Hepatocyte (in vitro differentiated cells): ENCODE measurements at regions not wholly inside any gene's neighbourhood (a gene's known extent, or its start where the extent isn't known, plus 50 kb on each side); places are given as distances from the start of the nearest gene placed in this dataset.

Experiments used
- DNase-seq: peaks from one replicate; pipeline ENCODE4 v3.0.0-alpha.2; 2016; ENCODE audit warnings: low spot score
- H2AFZ ChIP-seq: fragments of 200-600 bp; sonication (generic); 2 replicates; pipeline ENCODE4 v1.6.0; 2016; ENCODE audit warnings: antibody characterized with exemption, mild to moderate bottlenecking
- H3K27ac ChIP-seq: fragments of 200-600 bp; sonication (generic); 2 replicates; pipeline ENCODE4 v1.5.1; 2016; ENCODE audit warnings: mild to moderate bottlenecking
- H3K27me3 ChIP-seq: fragments of 200-600 bp; sonication (generic); 2 replicates; pipeline ENCODE4 v1.6.1; 2016
- H3K36me3 ChIP-seq: fragments of 200-600 bp; sonication (generic); replicated peaks from 2 replicates; pipeline ENCODE4 v1.5.1; 2016; ENCODE audit warnings: low read depth; ENCODE audit not compliant: insufficient read depth
- H3K4me1 ChIP-seq: fragments of 200-600 bp; sonication (generic); 2 replicates; pipeline ENCODE4 v1.5.1; 2016; ENCODE audit warnings: mild to moderate bottlenecking, moderate library complexity; ENCODE audit not compliant: insufficient read depth
- H3K4me2 ChIP-seq: fragments of 200-600 bp; sonication (generic); 2 replicates; pipeline ENCODE4 v1.6.0; 2016
- H3K4me3 ChIP-seq: fragments of 200-600 bp; sonication (generic); 2 replicates; pipeline ENCODE4 v1.5.1; 2016; ENCODE audit warnings: mild to moderate bottlenecking
- H3K79me2 ChIP-seq: fragments of 200-600 bp; sonication (generic); 2 replicates; pipeline ENCODE4 v1.6.0; 2017; ENCODE audit warnings: mild to moderate bottlenecking
- H3K9me2 ChIP-seq: fragments of 200-600 bp; sonication (generic); replicated peaks from 2 replicates; pipeline ENCODE4 v1.6.0; 2017; ENCODE audit warnings: mild to moderate bottlenecking; ENCODE audit not compliant: insufficient read depth
- H3K9me3 ChIP-seq: fragments of 200-600 bp; sonication (generic); 2 replicates; pipeline ENCODE4 v1.5.1; 2016; ENCODE audit warnings: low read depth, mild to moderate bottlenecking
- H4K20me1 ChIP-seq: fragments of 200-600 bp; sonication (generic); 2 replicates; pipeline ENCODE4 v1.6.0; 2016; ENCODE audit warnings: mild to moderate bottlenecking; ENCODE audit not compliant: insufficient read depth, poor library complexity, severe bottlenecking
- CTCF ChIP-seq: fragments of 200-600 bp; sonication (generic); IDR thresholded peaks from 2 replicates; pipeline ENCODE4 v1.5.1; 2016; ENCODE audit warnings: antibody characterized with exemption, mild to moderate bottlenecking; ENCODE audit not compliant: poor library complexity
- EZH2 ChIP-seq: fragments of 200-600 bp; sonication (generic); IDR thresholded peaks from 2 replicates; pipeline ENCODE4 v1.6.1; 2016; ENCODE audit warnings: antibody characterized with exemption, mild to moderate bottlenecking, borderline replicate concordance
- EZH2phosphoT487 ChIP-seq: fragments of 200-600 bp; sonication (generic); IDR thresholded peaks from one replicate; pipeline ENCODE4 v1.6.1; 2018; ENCODE audit warnings: antibody characterized with exemption, mild to moderate bottlenecking, low read depth, moderate library complexity; ENCODE audit not compliant: unreplicated experiment, severe bottlenecking
- WGBS: methylation state at CpG from one replicate; pipeline ENCODE4 v1.1.6; 2016; ENCODE audit warnings: low lambda C conversion rate; ENCODE audit errors: missing lambda C conversion rate; 5-methylcytosine and 5-hydroxymethylcytosine counted together

DNA sequence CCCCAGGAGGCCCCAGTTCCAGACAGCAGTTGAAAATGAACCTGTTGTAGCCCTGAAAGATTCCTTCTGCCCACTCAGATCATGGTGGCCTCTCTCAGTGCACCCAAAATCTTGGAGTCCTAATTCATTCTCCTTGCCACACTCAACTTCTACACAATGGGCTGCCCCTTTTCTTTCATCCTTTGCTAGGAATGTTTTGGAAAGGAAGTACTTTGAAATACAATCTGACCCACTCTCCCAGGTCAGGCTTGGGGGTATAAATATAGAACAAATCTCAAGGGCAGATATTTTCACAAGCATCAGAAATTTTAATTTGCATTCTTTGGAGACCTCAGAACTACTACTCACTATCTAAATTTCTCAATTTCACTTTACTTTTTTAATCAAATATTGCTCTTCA, 103.2 kb upstream of the SH3BP4 start:
- Histone ChIP-seq H3K27me3 (no peaks in the 10 kb centered on the region), H3K4me3 (no peak overlapping the region), H3K9me2 (no peaks in the 10 kb centered on the region), H2AFZ (no peak overlapping the region), H4K20me1 (no peaks in the 10 kb centered on the region), H3K9me3 (no peaks in the 10 kb centered on the region), H3K27ac (no peak overlapping the region), H3K4me2 (no peak overlapping the region), H3K79me2 (no peaks in the 10 kb centered on the region), H3K4me1 (no peaks in the 10 kb centered on the region), H3K36me3 (no peaks in the 10 kb centered on the region)
- DNase-seq: no peak
- TF ChIP-seq CTCF: no peak
- no peak for TF ChIP-seq EZH2phosphoT487
- no peak for TF ChIP-seq EZH2

DNA sequence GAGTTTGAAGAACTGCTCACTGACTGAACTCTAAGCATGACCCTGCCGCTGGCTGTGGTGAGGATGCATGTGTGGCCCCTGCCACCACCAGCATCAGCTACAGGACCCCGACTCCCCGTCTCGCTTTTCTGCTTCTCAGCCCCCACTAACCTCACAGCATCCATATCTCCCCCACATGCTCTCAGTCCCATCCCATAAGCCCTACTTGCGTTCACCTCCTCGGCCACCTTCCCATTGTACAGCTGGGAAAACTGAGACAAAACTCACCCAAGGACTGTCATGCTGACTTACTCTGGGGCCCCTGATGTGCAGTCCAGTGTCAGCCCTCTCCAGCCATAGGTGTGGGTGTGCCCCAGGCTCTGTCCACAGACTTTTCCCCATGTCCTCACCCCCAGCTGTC, 104.2 kb upstream of the SH3BP4 start:
- no peak for DNase-seq
- H3K79me2 ChIP-seq: no peaks in the 10 kb centered on the region
- H3K36me3 ChIP-seq: no peaks in the 10 kb centered on the region
- no peaks in the 10 kb centered on the region for H4K20me1 ChIP-seq
- TF ChIP-seq EZH2phosphoT487 (no peak), EZH2 (no peak), CTCF (no peak)
- no peak overlapping the region for H3K4me3 ChIP-seq
- no peak overlapping the region for H3K4me2 ChIP-seq
- H3K9me2 ChIP-seq: no peaks in the 10 kb centered on the region
- no peaks in the 10 kb centered on the region for H3K4me1 ChIP-seq
- WGBS: 94% methylated on average over 6 of the region's 6 CpGs
- no peak overlapping the region for H3K27ac ChIP-seq
- no peak overlapping the region for H2AFZ ChIP-seq
- H3K27me3 ChIP-seq: no peaks in the 10 kb centered on the region
- H3K9me3 ChIP-seq: no peaks in the 10 kb centered on the region

- no peak for TF ChIP-seq CTCF
- no peak for TF ChIP-seq EZH2phosphoT487
- no peak for TF ChIP-seq EZH2
- H3K4me3 ChIP-seq: no peak overlapping the region
These were observed 104.5 kb upstream of the SH3BP4 start for GRCh38 chr2:234847364-234847635.

DNA sequence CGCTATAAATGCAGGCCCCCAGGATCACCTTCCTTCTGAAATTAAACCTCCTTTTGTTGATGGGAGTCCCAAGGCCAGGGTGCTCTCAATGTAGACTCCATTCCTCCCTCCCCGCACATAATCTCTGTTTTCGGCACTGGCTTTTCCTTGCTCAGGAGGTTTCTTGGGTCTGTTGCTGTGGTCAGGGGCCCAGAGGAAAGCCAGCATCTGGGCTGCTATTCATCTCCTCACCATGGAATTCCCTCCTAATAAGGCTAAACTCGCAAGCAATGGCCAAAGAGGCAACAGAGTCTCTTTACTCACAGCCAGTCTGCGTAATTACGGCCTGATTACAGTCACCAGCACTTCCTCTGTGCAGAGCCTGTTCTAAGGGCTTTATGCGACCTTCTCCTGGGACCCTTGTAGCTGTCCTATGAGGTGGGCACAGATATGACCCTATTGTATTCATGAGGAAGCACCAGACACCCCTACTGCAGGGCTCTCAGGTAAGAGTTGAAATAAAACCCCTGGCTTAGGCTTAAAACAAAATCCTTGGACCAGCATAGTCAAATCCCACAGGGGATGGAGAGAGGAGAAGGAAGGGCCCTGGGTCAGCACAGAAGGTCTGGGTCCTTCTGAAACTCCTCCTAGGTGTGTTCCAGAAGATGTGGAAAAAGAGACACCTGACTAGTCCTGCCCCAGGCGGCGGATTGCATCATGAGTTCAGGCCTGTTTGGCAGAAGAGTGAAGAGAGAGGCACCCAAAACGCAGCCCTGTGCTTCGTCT, 105.0 kb upstream of the SH3BP4 start:
- Histone ChIP-seq H3K79me2 (no peaks in the 10 kb centered on the region), H3K27me3 (no peaks in the 10 kb centered on the region), H2AFZ (no peak overlapping the region), H3K4me2 (no peak overlapping the region), H3K27ac (no peak overlapping the region), H3K9me3 (no peaks in the 10 kb centered on the region), H3K4me3 (no peak overlapping the region), H3K4me1 (peaks cover 2% of the 10 kb centered on the region), H3K9me2 (no peaks in the 10 kb centered on the region), H3K36me3 (no peaks in the 10 kb centered on the region), H4K20me1 (no peaks in the 10 kb centered on the region)
- WGBS: 80% methylated on average over 11 of the region's 11 CpGs
- DNase-seq: no peak
- no peak for TF ChIP-seq EZH2phosphoT487
- TF ChIP-seq CTCF: no peak
- TF ChIP-seq EZH2: no peak

More at GRCh38 chr2:234847364-234847635, 104.5 kb upstream of the SH3BP4 start:
- no peak overlapping the region for H3K4me2 ChIP-seq
- WGBS: 80% methylated on average over 6 of the region's 6 CpGs
- no peaks in the 10 kb centered on the region for H3K9me2 ChIP-seq
- no peak for DNase-seq
- no peaks in the 10 kb centered on the region for H4K20me1 ChIP-seq
- H3K79me2 ChIP-seq: no peaks in the 10 kb centered on the region
- no peak overlapping the region for H2AFZ ChIP-seq
- H3K36me3 ChIP-seq: no peaks in the 10 kb centered on the region
- no peaks in the 10 kb centered on the region for H3K4me1 ChIP-seq
- no peak overlapping the region for H3K27ac ChIP-seq
- no peaks in the 10 kb centered on the region for H3K27me3 ChIP-seq
- no peaks in the 10 kb centered on the region for H3K9me3 ChIP-seq
